ENCODE measurements at regions not wholly inside any gene's neighbourhood (a gene's known extent, or its start where the extent isn't known, plus 50 kb on each side); places are given as distances from the start of the nearest gene placed in this dataset.

DNA sequence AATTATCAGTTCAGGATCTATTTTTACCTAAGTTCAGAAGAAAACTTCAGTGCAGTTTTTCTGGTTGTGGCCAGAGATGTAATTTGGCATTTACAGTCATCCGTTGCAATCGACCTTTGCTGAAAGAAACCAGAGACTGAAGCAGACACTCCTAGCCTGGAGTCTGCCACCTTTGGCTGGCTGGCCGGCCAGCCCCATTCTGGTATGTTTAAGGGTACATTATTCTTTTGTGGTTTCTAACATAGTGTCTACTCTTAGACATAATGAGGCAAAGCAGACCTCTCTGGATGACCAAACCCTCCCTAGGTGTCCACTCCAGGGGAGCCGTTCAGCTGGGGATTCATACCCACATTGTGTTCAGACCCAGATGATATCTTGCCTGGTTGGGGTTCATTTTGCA lies 275.9 kb upstream of the TPM1 start:
- no peak overlapping the region for H3K4me3 ChIP-seq (ENCODE audit: low read depth, low read length)
- peaks cover 28% of the 10 kb centered on the region for H3K4me1 ChIP-seq (ENCODE audit: control insufficient read depth, insufficient read depth, low read length, unreplicated experiment)
- H3K79me2 ChIP-seq (ENCODE audit: control insufficient read depth, insufficient read depth, low read length, unreplicated experiment), result no peaks in the 10 kb centered on the region
- H2AFZ ChIP-seq (ENCODE audit: low read length, unreplicated experiment), result no peak overlapping the region
- H3K27ac ChIP-seq (ENCODE audit: low read depth, low read length), result no peak overlapping the region
- no peaks in the 10 kb centered on the region; the same call in 1 of the 2 replicates for H3K36me3 ChIP-seq (ENCODE audit: insufficient read depth, low read length)
- no peaks in the 10 kb centered on the region for H3K27me3 ChIP-seq (ENCODE audit: insufficient read depth, low read length)

DNA sequence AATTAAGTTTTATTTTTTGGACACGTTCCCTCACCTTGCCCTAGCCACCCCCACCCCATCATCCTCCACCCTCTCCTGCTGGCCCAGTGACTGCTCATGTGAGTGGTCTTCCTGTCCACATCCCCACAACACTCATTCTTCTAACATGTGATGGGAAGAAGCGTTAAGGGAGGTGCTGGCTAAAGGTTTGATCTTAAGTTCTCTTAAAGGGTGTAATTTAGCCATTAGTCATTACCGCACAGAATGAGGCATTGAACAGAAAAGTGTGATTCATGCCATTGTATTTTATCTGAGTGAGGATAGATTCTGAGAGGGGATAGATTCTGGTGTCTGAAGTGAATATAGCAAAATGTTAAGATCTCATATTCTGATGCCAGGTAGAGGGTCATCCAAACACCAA lies 272.9 kb upstream of the TPM1 start:
- no peaks in the 10 kb centered on the region for H3K27me3 ChIP-seq (ENCODE audit: insufficient read depth, low read length)
- H3K27ac ChIP-seq (ENCODE audit: low read depth, low read length), result peak overlapping the region; percentile 56
- no peaks in the 10 kb centered on the region; the same call in none of the 2 replicates for H3K36me3 ChIP-seq (ENCODE audit: insufficient read depth, low read length)
- no peaks in the 10 kb centered on the region for H3K79me2 ChIP-seq (ENCODE audit: control insufficient read depth, insufficient read depth, low read length, unreplicated experiment)
- no peak overlapping the region for H3K4me3 ChIP-seq (ENCODE audit: low read depth, low read length)
- peaks cover 24% of the 10 kb centered on the region for H3K4me1 ChIP-seq (ENCODE audit: control insufficient read depth, insufficient read depth, low read length, unreplicated experiment)
- H2AFZ ChIP-seq (ENCODE audit: low read length, unreplicated experiment), result no peak overlapping the region

DNA sequence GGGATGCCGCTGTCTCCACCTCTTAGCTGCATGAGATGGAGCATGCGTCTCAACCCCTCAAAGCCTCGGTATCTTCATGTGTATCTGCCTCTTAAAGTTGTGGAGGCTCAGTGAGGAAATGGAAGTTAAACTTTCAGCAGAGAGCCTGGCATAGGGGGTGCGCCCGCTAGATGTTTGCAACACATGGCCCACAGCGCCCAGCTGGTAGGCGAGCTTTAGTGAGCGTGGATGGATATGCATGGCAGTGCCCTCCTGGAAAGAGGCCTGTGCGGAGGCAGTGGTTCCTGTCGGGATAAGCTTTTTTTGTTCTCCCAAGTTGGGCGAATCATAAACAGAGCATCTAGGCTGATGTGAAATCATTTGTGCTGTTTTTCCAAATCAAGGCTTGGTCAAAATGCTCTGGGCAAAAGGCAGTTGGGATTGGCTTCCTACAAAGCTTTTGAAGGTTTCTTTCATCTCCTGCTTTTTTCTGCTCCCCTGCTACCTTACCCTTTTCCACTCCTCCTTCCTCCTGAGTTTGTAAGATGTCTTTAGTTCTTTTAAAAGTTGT lies 272.4 kb upstream of the TPM1 start:
- peak overlapping the region; percentile 52 for H3K27ac ChIP-seq (ENCODE audit: low read depth, low read length)

GRCh38 chr15:62770752-62771151 lies 271.8 kb upstream of the TPM1 start:
- H3K79me2 ChIP-seq (ENCODE audit: control insufficient read depth, insufficient read depth, low read length, unreplicated experiment), result no peaks in the 10 kb centered on the region
- H3K27me3 ChIP-seq (ENCODE audit: insufficient read depth, low read length), result no peaks in the 10 kb centered on the region
- H3K4me3 ChIP-seq (ENCODE audit: low read depth, low read length), result no peak overlapping the region
- no peaks in the 10 kb centered on the region; the same call in none of the 2 replicates for H3K36me3 ChIP-seq (ENCODE audit: insufficient read depth, low read length)
- H3K4me1 ChIP-seq (ENCODE audit: control insufficient read depth, insufficient read depth, low read length, unreplicated experiment), result peaks cover 24% of the 10 kb centered on the region
- no peak overlapping the region for H2AFZ ChIP-seq (ENCODE audit: low read length, unreplicated experiment)
- H3K27ac ChIP-seq (ENCODE audit: low read depth, low read length), result peak overlapping the region; percentile 52

More for the DNA sequence above, 272.4 kb upstream of the TPM1 start:
- Histone ChIP-seq H3K79me2 (ENCODE audit: control insufficient read depth, insufficient read depth, low read length, unreplicated experiment) (no peaks in the 10 kb centered on the region), H3K36me3 (ENCODE audit: insufficient read depth, low read length) (no peaks in the 10 kb centered on the region; the same call in none of the 2 replicates), H3K4me1 (ENCODE audit: control insufficient read depth, insufficient read depth, low read length, unreplicated experiment) (peaks cover 24% of the 10 kb centered on the region), H2AFZ (ENCODE audit: low read length, unreplicated experiment) (no peak overlapping the region), H3K27me3 (ENCODE audit: insufficient read depth, low read length) (no peaks in the 10 kb centered on the region), H3K4me3 (ENCODE audit: low read depth, low read length) (no peak overlapping the region)

GRCh38 chr15:62771234-62771633 lies 271.3 kb upstream of the TPM1 start:
- Histone ChIP-seq H3K4me1 (ENCODE audit: control insufficient read depth, insufficient read depth, low read length, unreplicated experiment) (peaks cover 24% of the 10 kb centered on the region), H3K27me3 (ENCODE audit: insufficient read depth, low read length) (no peaks in the 10 kb centered on the region), H3K79me2 (ENCODE audit: control insufficient read depth, insufficient read depth, low read length, unreplicated experiment) (no peaks in the 10 kb centered on the region), H2AFZ (ENCODE audit: low read length, unreplicated experiment) (no peak overlapping the region), H3K27ac (ENCODE audit: low read depth, low read length) (no peak overlapping the region), H3K4me3 (ENCODE audit: low read depth, low read length) (no peak overlapping the region), H3K36me3 (ENCODE audit: insufficient read depth, low read length) (no peaks in the 10 kb centered on the region; the same call in none of the 2 replicates)

GRCh38 chr15:62773369-62774165 lies 269.0 kb upstream of the TPM1 start:
- Histone ChIP-seq H3K79me2 (ENCODE audit: control insufficient read depth, insufficient read depth, low read length, unreplicated experiment) (no peaks in the 10 kb centered on the region), H3K27ac (ENCODE audit: low read depth, low read length) (no peak overlapping the region), H3K36me3 (ENCODE audit: insufficient read depth, low read length) (no peaks in the 10 kb centered on the region; the same call in none of the 2 replicates), H3K4me3 (ENCODE audit: low read depth, low read length) (no peak overlapping the region), H3K27me3 (ENCODE audit: insufficient read depth, low read length) (no peaks in the 10 kb centered on the region), H3K4me1 (ENCODE audit: control insufficient read depth, insufficient read depth, low read length, unreplicated experiment) (peaks cover 27% of the 10 kb centered on the region), H2AFZ (ENCODE audit: low read length, unreplicated experiment) (no peak overlapping the region)

GRCh38 chr15:62775932-62776331 lies 266.6 kb upstream of the TPM1 start:
- Histone ChIP-seq H3K36me3 (ENCODE audit: insufficient read depth, low read length) (no peaks in the 10 kb centered on the region; the same call in 1 of the 2 replicates), H3K27ac (ENCODE audit: low read depth, low read length) (no peak overlapping the region), H3K4me1 (ENCODE audit: control insufficient read depth, insufficient read depth, low read length, unreplicated experiment) (peaks cover 23% of the 10 kb centered on the region), H3K4me3 (ENCODE audit: low read depth, low read length) (no peak overlapping the region), H3K27me3 (ENCODE audit: insufficient read depth, low read length) (no peaks in the 10 kb centered on the region), H2AFZ (ENCODE audit: low read length, unreplicated experiment) (no peak overlapping the region), H3K79me2 (ENCODE audit: control insufficient read depth, insufficient read depth, low read length, unreplicated experiment) (no peaks in the 10 kb centered on the region)

- Histone ChIP-seq H3K36me3 (ENCODE audit: insufficient read depth, low read length) (no peaks in the 10 kb centered on the region; the same call in 1 of the 2 replicates), H2AFZ (ENCODE audit: low read length, unreplicated experiment) (no peak overlapping the region), H3K4me1 (ENCODE audit: control insufficient read depth, insufficient read depth, low read length, unreplicated experiment) (peaks cover 30% of the 10 kb centered on the region), H3K27ac (ENCODE audit: low read depth, low read length) (no peak overlapping the region), H3K27me3 (ENCODE audit: insufficient read depth, low read length) (no peaks in the 10 kb centered on the region), H3K79me2 (ENCODE audit: control insufficient read depth, insufficient read depth, low read length, unreplicated experiment) (no peaks in the 10 kb centered on the region), H3K4me3 (ENCODE audit: low read depth, low read length) (no peak overlapping the region)
Measured at GRCh38 chr15:62777671-62778070, 264.9 kb upstream of the TPM1 start.

- Histone ChIP-seq H3K27me3 (ENCODE audit: insufficient read depth, low read length) (no peaks in the 10 kb centered on the region), H3K4me3 (ENCODE audit: low read depth, low read length) (no peak overlapping the region), H3K36me3 (ENCODE audit: insufficient read depth, low read length) (no peaks in the 10 kb centered on the region), H3K27ac (ENCODE audit: low read depth, low read length) (peak overlapping the region; percentile 89), H2AFZ (ENCODE audit: low read length, unreplicated experiment) (peak overlapping the region; percentile 6), H3K79me2 (ENCODE audit: control insufficient read depth, insufficient read depth, low read length, unreplicated experiment) (no peaks in the 10 kb centered on the region), H3K4me1 (ENCODE audit: control insufficient read depth, insufficient read depth, low read length, unreplicated experiment) (peaks cover 44% of the 10 kb centered on the region)
Measured at GRCh38 chr15:62779036-62779770, 263.3 kb upstream of the TPM1 start.

- H3K27ac ChIP-seq (ENCODE audit: low read depth, low read length), result peak overlapping the region; percentile 89
- no peaks in the 10 kb centered on the region for H3K79me2 ChIP-seq (ENCODE audit: control insufficient read depth, insufficient read depth, low read length, unreplicated experiment)
- H3K4me1 ChIP-seq (ENCODE audit: control insufficient read depth, insufficient read depth, low read length, unreplicated experiment), result peaks cover 44% of the 10 kb centered on the region
- no peak overlapping the region for H3K4me3 ChIP-seq (ENCODE audit: low read depth, low read length)
- H3K36me3 ChIP-seq (ENCODE audit: insufficient read depth, low read length), result no peaks in the 10 kb centered on the region
- no peaks in the 10 kb centered on the region for H3K27me3 ChIP-seq (ENCODE audit: insufficient read depth, low read length)
- H2AFZ ChIP-seq (ENCODE audit: low read length, unreplicated experiment), result no peak overlapping the region
Measured at GRCh38 chr15:62779899-62780298, 262.6 kb upstream of the TPM1 start.
